ENCODE measurements at regions not wholly inside any gene's neighbourhood (a gene's known extent, or its start where the extent isn't known, plus 50 kb on each side); places are given as distances from the start of the nearest gene placed in this dataset.
A peak's percentile ranks its signal among the peaks of the same experiment; 100 is the strongest.
"Not testable (repeated sequence)": the region's sequence is repeated elsewhere in the genome, so short reads cannot be mapped to it uniquely, and the experiment has no call there.

GRCh38 chr16:88264641-88265285 lies 118.0 kb upstream of the ZNF469 start:
- TF ChIP-seq, protein P1, sequence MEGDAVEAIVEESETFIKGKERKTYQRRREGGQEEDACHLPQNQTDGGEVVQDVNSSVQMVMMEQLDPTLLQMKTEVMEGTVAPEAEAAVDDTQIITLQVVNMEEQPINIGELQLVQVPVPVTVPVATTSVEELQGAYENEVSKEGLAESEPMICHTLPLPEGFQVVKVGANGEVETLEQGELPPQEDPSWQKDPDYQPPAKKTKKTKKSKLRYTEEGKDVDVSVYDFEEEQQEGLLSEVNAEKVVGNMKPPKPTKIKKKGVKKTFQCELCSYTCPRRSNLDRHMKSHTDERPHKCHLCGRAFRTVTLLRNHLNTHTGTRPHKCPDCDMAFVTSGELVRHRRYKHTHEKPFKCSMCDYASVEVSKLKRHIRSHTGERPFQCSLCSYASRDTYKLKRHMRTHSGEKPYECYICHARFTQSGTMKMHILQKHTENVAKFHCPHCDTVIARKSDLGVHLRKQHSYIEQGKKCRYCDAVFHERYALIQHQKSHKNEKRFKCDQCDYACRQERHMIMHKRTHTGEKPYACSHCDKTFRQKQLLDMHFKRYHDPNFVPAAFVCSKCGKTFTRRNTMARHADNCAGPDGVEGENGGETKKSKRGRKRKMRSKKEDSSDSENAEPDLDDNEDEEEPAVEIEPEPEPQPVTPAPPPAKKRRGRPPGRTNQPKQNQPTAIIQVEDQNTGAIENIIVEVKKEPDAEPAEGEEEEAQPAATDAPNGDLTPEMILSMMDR (IDR thresholded peaks at IDR 0.05) = no peak
- Histone ChIP-seq H3K4me3 (peak overlapping the region; percentile 47), H3K27ac (peak overlapping the region; percentile 56 to 60)
- peak; percentile 97 for DNase-seq (ENCODE audit: low spot score)

DNA sequence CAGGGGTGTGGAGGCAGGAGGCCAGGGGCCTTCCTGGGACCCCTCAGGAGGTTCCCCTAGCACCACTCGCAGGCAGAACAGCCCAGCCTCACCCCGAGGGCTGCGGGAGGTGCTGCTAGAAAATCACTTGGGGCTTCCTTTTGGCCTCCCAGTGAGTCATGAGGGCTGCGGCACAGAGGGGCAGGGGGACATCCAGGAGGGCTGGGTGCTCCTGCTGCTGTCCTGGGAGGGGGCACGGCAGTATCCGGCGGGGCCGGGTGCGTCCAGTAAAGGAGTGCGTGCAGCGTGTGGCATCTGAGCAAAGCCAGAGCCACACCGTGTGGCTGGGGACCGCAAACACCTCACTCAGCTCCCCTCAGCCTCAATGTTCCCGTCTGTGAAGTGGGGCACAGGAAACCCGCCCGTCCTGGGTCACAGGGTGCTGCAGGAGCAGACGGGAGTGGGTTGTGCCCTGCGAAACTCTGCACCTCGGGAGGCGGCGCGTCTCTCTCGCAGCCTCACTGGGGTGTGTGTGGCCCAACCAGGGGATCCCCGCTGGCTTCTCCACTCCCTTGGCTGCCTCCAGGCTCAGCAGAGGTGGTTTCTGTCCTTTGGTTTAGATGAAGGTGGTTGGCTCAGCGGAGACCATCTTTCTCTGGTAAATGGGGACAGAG lies 117.3 kb upstream of the ZNF469 start:
- DNase-seq (ENCODE audit: low spot score) = not testable (repeated sequence)
- H3K27ac ChIP-seq = peak overlapping the region; percentile 56 to 60
- peak overlapping the region; percentile 47 for H3K4me3 ChIP-seq

- DNase-seq (ENCODE audit: low spot score); H3K27ac ChIP-seq; H3K4me3 ChIP-seq: not testable (repeated sequence)
Observed at GRCh38 chr16:88266036-88266435, 116.7 kb upstream of the ZNF469 start.

GRCh38 chr16:88266935-88267551 lies 115.7 kb upstream of the ZNF469 start:
- not testable (repeated sequence) for H3K27ac ChIP-seq; H3K4me3 ChIP-seq; DNase-seq (ENCODE audit: low spot score)

- not testable (repeated sequence) for DNase-seq (ENCODE audit: low spot score); H3K27ac ChIP-seq; H3K4me3 ChIP-seq
Observed at GRCh38 chr16:88268186-88268970, 114.4 kb upstream of the ZNF469 start.

DNA sequence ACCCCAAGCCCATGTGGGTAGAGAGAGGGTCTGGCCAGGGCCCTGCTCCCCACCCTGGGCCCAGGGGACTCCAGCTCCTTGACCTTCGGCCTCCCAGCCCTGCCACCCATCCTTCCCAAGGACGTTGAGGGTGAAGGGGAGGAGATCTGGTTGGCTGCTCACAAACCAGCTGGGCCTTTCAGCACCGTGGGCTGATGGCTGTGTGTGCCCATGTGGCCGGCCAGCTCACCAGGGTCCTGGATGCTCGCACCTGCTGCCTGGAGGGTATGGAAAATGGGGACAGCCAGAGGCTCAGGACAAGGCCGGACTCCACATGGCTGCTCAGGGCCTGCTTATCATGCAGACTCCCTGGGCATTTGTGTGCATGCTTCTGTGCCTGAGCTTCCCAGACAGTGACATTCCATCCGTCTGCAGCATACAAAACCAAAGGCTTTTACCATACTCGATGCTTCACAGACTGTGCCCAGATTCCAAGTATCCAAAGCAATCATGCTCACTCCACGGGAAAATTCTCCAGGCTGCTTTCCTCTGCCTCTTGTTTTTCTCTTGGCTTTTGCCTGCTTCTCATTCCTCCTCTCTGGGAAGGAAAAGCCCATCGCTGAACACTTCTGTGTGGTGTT lies 112.5 kb upstream of the ZNF469 start:
- not testable (repeated sequence) for H3K4me3 ChIP-seq; DNase-seq (ENCODE audit: low spot score)
- H3K27ac ChIP-seq = peak overlapping the region in 1 of 2 donors; percentile 35

DNA sequence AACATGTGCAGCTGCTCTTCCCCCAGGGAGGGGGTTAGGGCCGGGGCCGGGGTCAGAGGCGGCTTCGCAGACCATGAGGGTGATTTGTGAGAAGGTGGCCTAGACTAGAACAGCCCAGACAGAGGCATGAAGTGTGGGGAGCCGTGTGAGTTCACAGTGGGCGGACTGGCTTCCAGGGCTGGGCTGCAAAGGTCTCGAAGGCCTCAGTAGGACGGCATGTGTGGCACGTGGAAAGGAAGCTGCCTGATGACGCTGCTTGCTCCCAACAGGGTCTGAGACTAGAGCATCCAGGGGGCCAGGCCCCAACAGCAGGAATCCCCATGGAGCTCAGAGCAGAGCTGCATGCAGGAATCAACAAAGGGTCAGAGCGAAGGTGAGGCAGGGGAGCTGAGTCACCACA lies 111.5 kb upstream of the ZNF469 start:
- H3K27ac ChIP-seq; DNase-seq (ENCODE audit: low spot score); H3K4me3 ChIP-seq: not testable (repeated sequence)

DNA sequence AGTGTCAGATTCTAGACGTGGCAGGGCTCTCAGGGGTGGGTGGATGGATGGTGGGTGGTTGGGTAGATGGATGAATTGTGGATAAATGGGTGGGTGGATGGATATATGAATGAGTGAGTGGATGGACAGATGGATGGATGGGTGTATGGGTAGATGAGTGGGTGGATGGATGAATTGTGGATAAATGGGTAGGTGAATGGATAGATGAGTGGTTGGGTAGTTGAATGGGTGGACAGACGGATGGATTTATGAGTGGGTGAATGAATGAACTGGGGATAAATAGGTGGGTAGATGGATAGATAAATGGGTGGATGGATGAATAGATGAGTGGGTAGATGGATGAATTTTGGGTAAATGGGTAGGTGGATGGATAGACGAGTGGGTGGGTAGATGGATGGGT lies 111.0 kb upstream of the ZNF469 start:
- not testable (repeated sequence) for H3K27ac ChIP-seq; H3K4me3 ChIP-seq; DNase-seq (ENCODE audit: low spot score)

DNA sequence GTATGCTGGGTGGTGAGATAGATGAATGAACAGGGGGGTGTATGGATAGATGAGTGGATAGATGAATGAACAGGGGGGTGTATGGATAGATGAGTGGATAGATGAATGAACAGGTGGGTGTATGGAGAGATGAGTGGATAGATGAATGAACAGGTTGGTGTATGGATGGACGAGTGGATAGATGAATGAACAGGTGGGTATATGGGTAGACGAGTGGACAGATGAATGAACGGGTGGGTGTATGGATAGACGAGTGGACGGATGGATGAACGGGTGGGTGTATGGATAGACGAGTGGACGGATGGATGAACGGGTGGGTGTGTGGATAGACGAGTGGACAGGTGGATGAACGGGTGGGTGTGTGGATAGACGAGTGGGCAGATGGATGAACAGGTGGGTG lies 110.3 kb upstream of the ZNF469 start:
- H3K27ac ChIP-seq; DNase-seq (ENCODE audit: low spot score); H3K4me3 ChIP-seq: not testable (repeated sequence)

DNA sequence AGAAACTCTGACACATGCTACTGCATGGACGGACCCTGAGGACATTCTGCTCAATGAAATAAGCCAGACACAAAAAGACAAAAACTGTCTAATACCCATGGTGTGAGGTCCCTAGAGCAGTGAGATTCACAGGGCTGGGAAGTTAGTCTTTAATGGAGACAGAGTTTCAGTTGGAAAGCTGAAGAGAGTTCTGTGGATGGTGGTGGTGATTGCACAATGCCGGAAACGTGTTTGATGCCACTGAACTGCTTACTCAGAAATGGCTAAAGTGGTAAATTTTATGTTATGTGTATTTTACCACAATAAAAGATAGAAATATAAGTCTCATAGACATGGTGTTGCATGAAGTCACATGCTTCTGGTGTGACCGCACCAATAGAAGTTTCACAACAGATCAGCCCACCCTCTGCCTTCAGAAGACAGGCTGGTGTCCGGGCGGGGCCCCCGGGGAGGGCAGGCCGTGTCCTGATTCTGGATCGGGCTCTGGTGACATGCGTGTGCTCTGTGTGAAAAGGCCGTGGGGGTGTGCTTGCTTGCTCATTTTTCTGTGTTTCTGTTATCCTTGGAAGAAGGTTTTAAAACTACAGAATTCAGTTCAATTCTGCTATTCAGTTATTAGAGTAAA lies 108.5 kb upstream of the ZNF469 start:
- not testable (repeated sequence) for DNase-seq (ENCODE audit: low spot score); H3K4me3 ChIP-seq
- peak overlapping the region in 1 of 2 donors; percentile 11 for H3K27ac ChIP-seq

GRCh38 chr16:88274847-88275246 lies 107.9 kb upstream of the ZNF469 start:
- Histone ChIP-seq H3K4me3 (no peak overlapping the region), H3K27ac (peak overlapping the region in 1 of 2 donors; percentile 11)
- no peak for DNase-seq (ENCODE audit: low spot score)
- TF ChIP-seq, protein P1 (IDR thresholded peaks at IDR 0.05) = no peak

GRCh38 chr16:88275336-88276122 lies 107.2 kb upstream of the ZNF469 start:
- not testable (repeated sequence) for DNase-seq (ENCODE audit: low spot score)

GRCh38 chr16:88276123-88276588 lies 106.6 kb upstream of the ZNF469 start:
- H3K27ac ChIP-seq; DNase-seq (ENCODE audit: low spot score); H3K4me3 ChIP-seq: not testable (repeated sequence)

More at GRCh38 chr16:88275336-88276122, 107.2 kb upstream of the ZNF469 start:
- not testable (repeated sequence) for H3K27ac ChIP-seq, H3K4me3 ChIP-seq

Data from coronary artery (tissue), 2 donors.